H1 (cell line): ENCODE measurements at regions not wholly inside any gene's neighbourhood (a gene's known extent, or its start where the extent isn't known, plus 50 kb on each side); places are given as distances from the start of the nearest gene placed in this dataset.

Experiments
- CTCF ChIA-PET: fragments of 300-600 bp; sonication (Branson Sonifier 250); formaldehyde crosslinking; loops from one replicate; lab custom pipeline; 2021; ENCODE audit not compliant: partially characterized antibody; lab: Charles Lee
- POLR2A ChIA-PET: fragments of 300-600 bp; sonication (Branson Sonifier 250); formaldehyde crosslinking; loops from one replicate; lab custom pipeline; 2021; ENCODE audit warnings: inconsistent platforms; ENCODE audit not compliant: partially characterized antibody; lab: Charles Lee
- DNase-seq, 2 experiments: peaks; one replicate each; pipeline versions ENCODE4 v3.0.0 to v3.0.0-alpha.2; 2010 to 2022; ENCODE audit warnings: low spot score in 2 of 2, low read depth in 1 of 2, mixed read lengths in 1 of 2
- FAIRE-seq: peaks from 2 replicates; lab custom pipeline; 2011; peaks lifted over from hg19 to GRCh38; lab: Jason Lieb, UNC
- H2AFZ ChIP-seq: 2 replicates; pipeline ENCODE4 v1.8.1; 2012; ENCODE audit warnings: low read length, inconsistent platforms
- H2AK5ac ChIP-seq: 2 replicates; pipeline ENCODE4 v1.6.1; 2013; ENCODE audit warnings: low read depth, low read length
- H2BK120ac ChIP-seq: replicated peaks from 2 replicates; pipeline ENCODE3; 2013; ENCODE audit warnings: low read depth, low read length, inconsistent platforms
- H2BK12ac ChIP-seq: 2 replicates; pipeline ENCODE4 v1.6.1; 2013; ENCODE audit warnings: low read depth, low read length
- H2BK15ac ChIP-seq: 2 replicates; pipeline ENCODE4 v1.6.1; 2013; ENCODE audit warnings: low read length
- H2BK20ac ChIP-seq: 2 replicates; pipeline ENCODE4 v1.6.1; 2013; ENCODE audit warnings: low read length
- H2BK5ac ChIP-seq: 2 replicates; pipeline ENCODE4 v1.6.1; 2013; ENCODE audit warnings: low read depth, low read length
- H3K14ac ChIP-seq: 2 replicates; pipeline ENCODE4 v1.6.1; 2013; ENCODE audit warnings: inconsistent platforms; ENCODE audit not compliant: insufficient read length
- H3K18ac ChIP-seq: 2 replicates; pipeline ENCODE4 v1.6.1; 2013; ENCODE audit warnings: low read length; ENCODE audit errors: extremely low read depth
- H3K23ac ChIP-seq: 2 replicates; pipeline ENCODE4 v1.6.1; 2013; ENCODE audit warnings: inconsistent platforms; ENCODE audit not compliant: insufficient read length
- H3K23me2 ChIP-seq: 2 replicates; pipeline ENCODE4 v1.6.1; 2013; ENCODE audit warnings: low read depth, low read length
- H3K27ac ChIP-seq: 2 replicates; pipeline ENCODE4 v1.6.1; 2011; ENCODE audit warnings: low read depth, low read length, inconsistent platforms
- H3K27me3 ChIP-seq, 4 experiments: replicated peaks in 1 of 4; 1 replicate in 1 of 4; 2 replicates in 3 of 4; pipeline versions ENCODE4 v1.6.1 to v1.8.1; 2011 to 2013; ENCODE audit warnings: low read length in 3 of 4, mild to moderate bottlenecking in 3 of 4, inconsistent platforms in 2 of 4, mixed read lengths in 2 of 4, moderate library complexity in 1 of 4; ENCODE audit not compliant: control insufficient read depth in 3 of 4, insufficient read depth in 3 of 4; ENCODE audit errors: extremely low read depth in 1 of 4
- H3K36me3 ChIP-seq, 4 experiments: 2 replicates each; pipeline versions ENCODE4 v1.6.1 to v1.8.1; 2011 to 2013; ENCODE audit warnings: mild to moderate bottlenecking in 4 of 4, low read length in 3 of 4, moderate library complexity in 2 of 4, control low read depth in 1 of 4, inconsistent platforms in 1 of 4; ENCODE audit not compliant: insufficient read depth in 4 of 4, control insufficient read depth in 2 of 4
- H3K4ac ChIP-seq: replicated peaks from 2 replicates; pipeline ENCODE3; 2013; ENCODE audit warnings: low read length, low read depth, mixed read lengths, inconsistent platforms; ENCODE audit not compliant: insufficient read length
- H3K4me1 ChIP-seq, 4 experiments: replicated peaks in 1 of 4; 1 replicate in 1 of 4; 2 replicates in 3 of 4; pipeline versions ENCODE4 v1.6.1 to v1.8.1; 2011 to 2013; ENCODE audit warnings: low read length in 3 of 4, inconsistent platforms in 2 of 4, mixed read lengths in 1 of 4; ENCODE audit not compliant: insufficient read depth in 4 of 4, control insufficient read depth in 3 of 4
- H3K4me2 ChIP-seq, 2 experiments: 2 replicates each; pipeline versions ENCODE4 v1.6.1 to v1.8.1; 2011 to 2013; ENCODE audit warnings: low read depth in 2 of 2, low read length in 2 of 2, control low read depth in 1 of 2, inconsistent platforms in 1 of 2, mild to moderate bottlenecking in 1 of 2; ENCODE audit not compliant: insufficient read depth in 1 of 2
- H3K4me3 ChIP-seq, 4 experiments: fragments of 200-600, 300-600 bp in 1 of 4; sonication (generic), shearing (Covaris generic), sonication (Bioruptor Twin) in 1 of 4; 2 replicates each; pipeline versions ENCODE4 v1.5.1 to v1.8.1; 2011 to 2016; ENCODE audit warnings: low read length in 4 of 4, low read depth in 3 of 4, control low read depth in 2 of 4, inconsistent platforms in 2 of 4, mild to moderate bottlenecking in 2 of 4, mixed read lengths in 1 of 4, moderate library complexity in 1 of 4; ENCODE audit not compliant: insufficient read depth in 2 of 4; ENCODE audit errors: extremely low read depth in 1 of 4
- H3K56ac ChIP-seq: replicated peaks from 2 replicates; pipeline ENCODE3; 2013; ENCODE audit warnings: low read depth, mild to moderate bottlenecking, mixed read lengths, low read length, inconsistent platforms; ENCODE audit not compliant: insufficient read length
- H3K79me1 ChIP-seq: 2 replicates; pipeline ENCODE4 v1.6.1; 2013; ENCODE audit warnings: low read depth, low read length, control low read depth
- H3K79me2 ChIP-seq, 2 experiments: 2 replicates each; pipeline versions ENCODE4 v1.6.1 to v1.8.1; 2012 to 2013; ENCODE audit warnings: low read length in 2 of 2, mild to moderate bottlenecking in 2 of 2, inconsistent platforms in 1 of 2; ENCODE audit not compliant: insufficient read depth in 2 of 2, control insufficient read depth in 1 of 2
- H3K9ac ChIP-seq, 4 experiments: replicated peaks in 1 of 4; 1 replicate in 1 of 4; 2 replicates in 3 of 4; pipeline versions ENCODE4 v1.6.1 to v1.8.1; 2011 to 2013; ENCODE audit warnings: low read depth in 3 of 4, low read length in 3 of 4, control low read depth in 2 of 4, mild to moderate bottlenecking in 2 of 4, moderate library complexity in 2 of 4, inconsistent platforms in 1 of 4; ENCODE audit errors: extremely low read depth in 1 of 4
- H3K9me3 ChIP-seq, 2 experiments: 2 replicates each; pipeline versions ENCODE4 v1.6.1 to v1.8.1; 2012 to 2013; ENCODE audit warnings: mild to moderate bottlenecking in 2 of 2, moderate library complexity in 2 of 2, control low read depth in 1 of 2, inconsistent platforms in 1 of 2, low read depth in 1 of 2, low read length in 1 of 2, mixed read lengths in 1 of 2; ENCODE audit not compliant: insufficient read depth in 2 of 2
- H4K20me1 ChIP-seq, 2 experiments: replicated peaks in 1 of 2; 2 replicates each; pipeline versions ENCODE3 to v1.8.1; 2011 to 2013; ENCODE audit warnings: inconsistent platforms in 2 of 2, low read length in 2 of 2, mild to moderate bottlenecking in 1 of 2; ENCODE audit not compliant: insufficient read depth in 2 of 2, control insufficient read depth in 1 of 2
- H4K5ac ChIP-seq: 2 replicates; pipeline ENCODE4 v1.6.1; 2013; ENCODE audit warnings: low read length, low read depth, mixed read lengths, inconsistent platforms; ENCODE audit not compliant: insufficient read length
- H4K8ac ChIP-seq: 2 replicates; pipeline ENCODE4 v1.8.0; 2013; ENCODE audit warnings: mild to moderate bottlenecking, moderate library complexity, low read length, inconsistent platforms; ENCODE audit not compliant: insufficient read depth; ENCODE audit errors: extremely low read depth
- H4K91ac ChIP-seq: replicated peaks from 2 replicates; pipeline ENCODE3; 2013; ENCODE audit warnings: low read length, mixed read lengths, inconsistent platforms; ENCODE audit not compliant: insufficient read length
- ASH2L ChIP-seq: fragments of 200-600, 300-600 bp; sonication (generic); IDR thresholded peaks from one replicate; pipeline ENCODE4 v1.7.1; 2017; ENCODE audit warnings: low read length
- ATF2 ChIP-seq: IDR thresholded peaks from 2 replicates; pipeline ENCODE4 v1.6.1; 2012; ENCODE audit warnings: low read length, inconsistent platforms
- CBX8 ChIP-seq: fragments of 300-800, 300-1000 bp; sonication (generic); IDR thresholded peaks from 2 replicates; pipeline ENCODE4 v1.7.1; 2016; ENCODE audit warnings: low read depth, low read length, borderline replicate concordance
- CHD2 ChIP-seq: IDR thresholded peaks from 2 replicates; pipeline ENCODE4 v1.6.1; 2012; ENCODE audit warnings: low read length, improper control_type of control experiment
- CTBP2 ChIP-seq: IDR thresholded peaks from 2 replicates; pipeline ENCODE4 v1.7.0; 2011; ENCODE audit warnings: borderline replicate concordance, mild to moderate bottlenecking, moderate library complexity, mixed read lengths, low read length; ENCODE audit not compliant: insufficient read depth, insufficient read length
- EGR1 ChIP-seq: IDR thresholded peaks from 2 replicates; pipeline ENCODE4 v1.6.1; 2011; ENCODE audit warnings: low read depth, low read length, borderline replicate concordance
- KDM4A ChIP-seq: IDR thresholded peaks from one replicate; pipeline ENCODE4 v1.7.1; 2012; ENCODE audit warnings: low read depth, mild to moderate bottlenecking, moderate library complexity, low read length, inconsistent platforms; ENCODE audit not compliant: severe bottlenecking
- RAD21 ChIP-seq, 2 experiments: IDR thresholded peaks in 1 of 2; conservative IDR thresholded peaks in 1 of 2; 2 replicates each; pipeline ENCODE4 v1.6.1; 2011; ENCODE audit warnings: low read depth in 2 of 2, low read length in 2 of 2, improper control_type of control experiment in 1 of 2, inconsistent platforms in 1 of 2, mild to moderate bottlenecking in 1 of 2, moderate library complexity in 1 of 2
- RBBP5 ChIP-seq: IDR thresholded peaks from 2 replicates; pipeline ENCODE4 v1.7.1; 2012; ENCODE audit warnings: low read depth, mild to moderate bottlenecking, inconsistent platforms, low read length, moderate library complexity, borderline replicate concordance
- SIRT6 ChIP-seq: IDR thresholded peaks from one replicate; pipeline ENCODE4 v1.7.1; 2012; ENCODE audit warnings: low read length, inconsistent platforms
- TAF1 ChIP-seq: IDR thresholded peaks from 2 replicates; pipeline ENCODE4 v1.6.1; 2011; ENCODE audit warnings: mild to moderate bottlenecking, low read depth, low read length
- TF ChIP-seq, protein P1 (sequence below): IDR thresholded peaks from 2 replicates; pipeline ENCODE4 v1.6.1; 2012; ENCODE audit warnings: inconsistent platforms

DNA sequence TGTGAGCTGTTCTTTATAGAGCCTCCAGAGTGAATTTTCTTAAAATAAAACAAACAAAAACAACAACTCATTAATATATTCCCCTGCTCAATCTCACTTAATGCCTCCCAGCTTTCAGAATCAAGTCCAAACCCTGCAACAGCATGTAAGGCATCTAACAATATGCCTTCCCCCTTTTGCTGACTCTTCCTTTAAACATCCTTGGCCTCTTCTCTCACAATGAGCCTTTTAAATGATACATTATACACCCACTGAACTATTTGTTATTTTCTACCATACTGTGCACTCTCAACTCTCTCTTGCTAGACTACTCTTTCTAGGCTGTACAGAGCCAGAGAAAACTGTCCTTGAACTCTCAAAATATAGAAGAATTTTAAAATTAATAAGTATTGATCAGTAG is 115.2 kb upstream of the SNX7 start:
- POLR2A ChIA-PET = no interaction called here
- CTCF ChIA-PET = interaction anchor here (1.3 kb wide), 1 partner anchor 9 kb away, joined by 5 read pairs; no protein-coding TSS in a partner anchor

More for the DNA sequence above, 115.2 kb upstream of the SNX7 start:
- no peak for DNase-seq
- no peak for TF ChIP-seq CHD2
- TF ChIP-seq CBX8 = no peak
- TF ChIP-seq RAD21 (IDR thresholded peaks at IDR 0.05 in 1 of 2, conservative IDR thresholded peaks at IDR 0.05 in 1 of 2; ENCODE audit: low read depth in 2 of 2, low read length in 2 of 2) = no peak
- no peak for TF ChIP-seq SIRT6
- TF ChIP-seq, protein P1, sequence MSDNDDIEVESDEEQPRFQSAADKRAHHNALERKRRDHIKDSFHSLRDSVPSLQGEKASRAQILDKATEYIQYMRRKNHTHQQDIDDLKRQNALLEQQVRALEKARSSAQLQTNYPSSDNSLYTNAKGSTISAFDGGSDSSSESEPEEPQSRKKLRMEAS = no peak
- no peak for TF ChIP-seq EGR1
- no peak for TF ChIP-seq TAF1
- no peak for TF ChIP-seq ASH2L
- no peak for TF ChIP-seq RBBP5
- no peak for TF ChIP-seq ATF2
- no peak for TF ChIP-seq CTBP2
- no peak for TF ChIP-seq KDM4A
- TF ChIP-seq, all 59 proteins: peak for 0
- H3K36me3 ChIP-seq = no peaks in the 10 kb centered on the region
- no peak overlapping the region for H2AFZ ChIP-seq
- no peaks in the 10 kb centered on the region for H3K79me1 ChIP-seq
- no peak overlapping the region for H3K4ac ChIP-seq
- H3K23ac ChIP-seq = no peak overlapping the region
- no peak overlapping the region for H3K9ac ChIP-seq
- no peak overlapping the region for H3K14ac ChIP-seq
- no peak overlapping the region for H2BK120ac ChIP-seq
- H3K4me1 ChIP-seq = no peaks in the 10 kb centered on the region
- H3K27me3 ChIP-seq = peaks cover 0 to 1% (median 0%) of the 10 kb centered on the region in 4 experiments; a peak in 1 of 7 replicates
- no peak overlapping the region for H4K8ac ChIP-seq
- no peak overlapping the region for H2AK5ac ChIP-seq
- H3K4me2 ChIP-seq = no peak overlapping the region
- no peaks in the 10 kb centered on the region for H3K79me2 ChIP-seq
- no peaks in the 10 kb centered on the region for H4K20me1 ChIP-seq
- no peak overlapping the region for H4K91ac ChIP-seq
- H2BK15ac ChIP-seq = no peak overlapping the region
- no peak overlapping the region for H3K4me3 ChIP-seq
- no peak for FAIRE-seq
- no peaks in the 10 kb centered on the region for H3K23me2 ChIP-seq
- H3K56ac ChIP-seq = no peak overlapping the region
- no peak overlapping the region for H3K27ac ChIP-seq
- no peak overlapping the region for H3K18ac ChIP-seq
- H4K5ac ChIP-seq = no peak overlapping the region
- no peaks in the 10 kb centered on the region for H3K9me3 ChIP-seq
- H2BK5ac ChIP-seq = no peak overlapping the region
- no peak overlapping the region for H2BK20ac ChIP-seq
- H2BK12ac ChIP-seq = no peak overlapping the region
